OCI-LY1 (cell line): ENCODE measurements at regions not wholly inside any gene's neighbourhood (a gene's known extent, or its start where the extent isn't known, plus 50 kb on each side); places are given as distances from the start of the nearest gene placed in this dataset.

Source experiments
- CTCF ChIP-seq: fragments of 200-600 bp; sonication (generic), shearing (Covaris generic); IDR thresholded peaks from 2 replicates; pipeline ENCODE4 v1.5.1; 2017; ENCODE audit warnings: mild to moderate bottlenecking, antibody characterized with exemption, low read length, moderate library complexity, mixed read lengths
- EZH2 ChIP-seq: fragments of 200-600 bp; sonication (generic), shearing (Covaris generic); IDR thresholded peaks from 2 replicates; pipeline ENCODE4 v1.8.0; 2017; ENCODE audit warnings: borderline replicate concordance, mixed run types, mild to moderate bottlenecking, antibody characterized with exemption, low read length, moderate library complexity, mixed read lengths

DNA sequence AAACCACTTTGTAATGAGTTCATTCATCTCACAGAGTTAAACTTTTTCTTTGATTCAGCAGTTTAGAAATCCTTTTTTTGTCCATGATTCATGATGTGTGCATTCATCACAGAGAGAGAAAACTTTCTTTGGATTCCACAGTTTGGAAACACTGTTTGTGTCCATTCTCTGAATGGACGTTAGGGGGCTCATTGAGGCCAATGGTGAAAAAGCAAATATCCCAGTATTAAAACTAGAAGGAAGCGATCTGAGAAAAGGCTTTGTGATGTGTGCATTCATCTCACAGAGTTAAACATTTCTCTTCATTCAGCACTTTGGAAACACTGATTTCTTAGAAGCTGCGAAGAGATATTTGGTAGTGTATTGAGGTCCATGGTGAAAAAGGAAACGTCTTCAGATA lies 155.6 kb upstream of the TRIM48 start:
- peak; percentile 42; the same call in 1 of the 2 replicates for TF ChIP-seq CTCF
- no peak for TF ChIP-seq EZH2
